ENCODE measurements at regions not wholly inside any gene's neighbourhood (a gene's known extent, or its start where the extent isn't known, plus 50 kb on each side); places are given as distances from the start of the nearest gene placed in this dataset.

GRCh38 chr7:157086508-157087187 is 52.1 kb upstream of the UBE3C start:
- ChIA-PET CTCF (no interaction called here), POLR2A (interaction anchor here (0.6 kb wide), 1 partner anchor 69 kb away, joined by 3 read pairs; no protein-coding TSS in a partner anchor)
- DNase-seq (ENCODE audit: low read depth, low spot score), result no peak
- Histone ChIP-seq H3K9me3 (ENCODE audit: control insufficient read depth, insufficient read depth, low read length) (peaks cover 3% of the 10 kb centered on the region), H3K27ac (ENCODE audit: low read depth, low read length) (no peak overlapping the region), H3K4me3 (ENCODE audit: low read depth, low read length) (no peak overlapping the region), H3K27me3 (ENCODE audit: control insufficient read depth, insufficient read depth, low read length) (no peaks in the 10 kb centered on the region)
- TF ChIP-seq CTCF (IDR thresholded peaks at IDR 0.05; ENCODE audit: low read depth, low read length), result no peak

- no peak overlapping the region for H3K4me3 ChIP-seq (ENCODE audit: low read depth, low read length)
- H3K9me3 ChIP-seq (ENCODE audit: control insufficient read depth, insufficient read depth, low read length), result peaks cover 3% of the 10 kb centered on the region
- no peaks in the 10 kb centered on the region for H3K27me3 ChIP-seq (ENCODE audit: control insufficient read depth, insufficient read depth, low read length)
- ChIA-PET CTCF (no interaction called here), POLR2A (no interaction called here)
- no peak for DNase-seq (ENCODE audit: low read depth, low spot score)
- no peak overlapping the region for H3K27ac ChIP-seq (ENCODE audit: low read depth, low read length)
- no peak for TF ChIP-seq CTCF (IDR thresholded peaks at IDR 0.05; ENCODE audit: low read depth, low read length)
Measured at GRCh38 chr7:157087646-157088045, 51.1 kb upstream of the UBE3C start.

GRCh38 chr7:157088136-157088535 is 50.6 kb upstream of the UBE3C start:
- no peak for DNase-seq (ENCODE audit: low read depth, low spot score)
- no peak overlapping the region for H3K4me3 ChIP-seq (ENCODE audit: low read depth, low read length)
- TF ChIP-seq CTCF (IDR thresholded peaks at IDR 0.05; ENCODE audit: low read depth, low read length), result no peak
- CTCF ChIA-PET, result no interaction called here
- no peak overlapping the region for H3K27ac ChIP-seq (ENCODE audit: low read depth, low read length)
- POLR2A ChIA-PET, result no interaction called here
- no peaks in the 10 kb centered on the region for H3K27me3 ChIP-seq (ENCODE audit: control insufficient read depth, insufficient read depth, low read length)
- peaks cover 6% of the 10 kb centered on the region for H3K9me3 ChIP-seq (ENCODE audit: control insufficient read depth, insufficient read depth, low read length)

Measured in AG04450 (cell line).